ENCODE measurements at regions not wholly inside any gene's neighbourhood (a gene's known extent, or its start where the extent isn't known, plus 50 kb on each side); places are given as distances from the start of the nearest gene placed in this dataset.

DNA sequence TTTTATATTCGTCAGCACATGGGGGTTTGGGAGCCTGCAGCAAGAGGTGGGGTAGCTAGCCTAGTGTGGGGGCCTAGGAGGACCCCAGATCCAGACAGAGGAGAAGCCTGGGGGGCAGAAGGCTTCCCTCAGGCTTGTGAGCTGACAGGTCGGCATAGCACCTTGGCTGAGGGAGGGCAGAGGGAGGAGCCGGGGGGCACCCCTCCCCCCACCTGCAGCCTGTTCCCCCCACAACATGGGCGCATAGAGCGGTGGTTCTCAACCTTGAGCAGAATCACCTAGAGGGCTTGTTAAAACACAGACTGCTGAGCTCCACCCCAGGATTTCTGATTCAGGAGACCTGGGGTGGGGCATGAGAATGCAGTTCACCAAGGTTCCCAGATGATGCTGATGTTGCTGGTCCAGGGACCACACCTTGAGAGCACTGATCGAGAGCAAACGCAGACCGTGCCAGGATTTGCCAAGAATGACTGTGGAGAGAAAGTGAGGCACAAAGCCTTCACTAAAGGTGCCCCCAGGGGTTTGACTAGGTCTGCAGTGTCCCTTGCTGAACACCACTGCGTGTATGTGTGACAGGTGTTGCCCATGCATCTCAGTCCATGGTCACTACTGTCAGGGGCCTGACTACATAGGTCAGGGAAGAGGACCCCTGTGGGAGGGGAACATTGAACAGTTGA, 163.3 kb downstream of the MACROH2A1 start:
- DNase-seq (ENCODE audit: low spot score) = no peak

DNA sequence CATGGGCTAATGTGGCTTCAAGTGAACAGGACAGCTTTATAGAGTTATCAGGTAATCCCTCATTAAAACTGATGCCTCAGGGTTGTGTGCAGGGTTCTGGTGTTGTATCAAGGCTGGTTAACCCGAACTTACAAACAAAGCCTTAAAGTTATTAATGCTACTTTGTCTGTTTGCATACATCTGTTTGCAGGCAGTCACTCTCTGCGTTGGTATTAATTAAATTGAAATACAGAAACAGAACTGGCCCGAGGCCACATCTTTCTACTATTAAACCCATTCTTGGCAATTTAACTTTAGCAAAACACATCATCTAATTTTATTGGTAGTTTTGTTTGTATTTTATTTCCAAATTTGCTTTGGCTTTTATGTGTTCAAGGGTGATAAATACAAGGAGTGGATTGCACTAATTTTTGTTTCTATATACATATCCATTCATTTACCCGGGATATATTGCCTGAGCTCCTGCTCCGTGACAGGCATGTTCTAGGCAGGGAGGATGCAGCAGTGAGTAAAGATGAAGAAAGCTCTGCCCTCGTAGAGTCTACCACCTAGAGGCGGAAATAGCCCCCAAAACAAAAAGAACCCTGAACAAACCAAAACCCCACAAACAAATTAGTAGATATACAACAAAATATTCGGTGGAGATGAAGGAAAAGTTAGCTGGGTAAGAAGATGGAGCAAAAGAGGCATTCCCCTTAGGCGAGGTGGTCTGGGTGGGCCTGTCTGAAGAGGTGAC, 164.2 kb downstream of the MACROH2A1 start:
- no peak for DNase-seq (ENCODE audit: low spot score)

DNA sequence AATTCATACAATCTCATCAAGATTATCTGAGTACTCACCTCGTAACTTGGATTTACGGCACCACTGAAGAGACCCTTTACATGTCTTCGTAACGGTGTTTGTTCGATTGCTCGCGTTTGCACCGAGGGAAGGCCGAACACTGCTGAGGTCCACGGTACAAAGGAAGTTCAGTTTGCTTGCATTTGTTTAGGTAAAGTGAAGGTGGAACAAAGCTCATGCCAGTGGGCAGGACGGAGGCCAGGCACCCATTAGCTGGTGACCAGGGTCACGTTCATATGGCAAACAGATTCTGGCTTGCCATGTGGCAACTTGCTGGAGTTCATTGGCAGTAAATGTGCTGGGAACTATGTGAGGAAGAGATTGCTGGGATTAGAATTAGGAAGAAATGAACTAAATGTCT, 164.8 kb downstream of the MACROH2A1 start:
- no peak for DNase-seq (ENCODE audit: low spot score)

DNA sequence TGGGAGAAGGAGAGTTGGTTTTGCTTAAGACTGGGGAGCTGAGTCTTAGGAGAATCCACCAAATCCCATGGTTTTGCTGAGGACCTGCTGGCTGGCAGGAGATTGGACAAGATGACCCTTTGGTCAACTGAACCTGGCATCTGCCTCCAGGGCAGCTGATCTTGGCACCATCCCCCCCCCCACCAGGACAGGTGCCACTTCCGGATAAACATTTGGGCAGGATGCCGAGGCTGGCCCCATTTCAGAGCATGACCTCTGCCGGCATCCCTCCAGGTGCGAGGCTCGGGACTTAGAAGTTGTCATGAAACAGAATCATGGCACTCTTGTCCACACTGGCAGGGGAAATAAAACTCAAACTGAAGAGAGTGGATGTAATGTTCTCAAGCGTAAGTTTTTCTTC, 165.6 kb downstream of the MACROH2A1 start:
- no peak for DNase-seq (ENCODE audit: low spot score)

DNA sequence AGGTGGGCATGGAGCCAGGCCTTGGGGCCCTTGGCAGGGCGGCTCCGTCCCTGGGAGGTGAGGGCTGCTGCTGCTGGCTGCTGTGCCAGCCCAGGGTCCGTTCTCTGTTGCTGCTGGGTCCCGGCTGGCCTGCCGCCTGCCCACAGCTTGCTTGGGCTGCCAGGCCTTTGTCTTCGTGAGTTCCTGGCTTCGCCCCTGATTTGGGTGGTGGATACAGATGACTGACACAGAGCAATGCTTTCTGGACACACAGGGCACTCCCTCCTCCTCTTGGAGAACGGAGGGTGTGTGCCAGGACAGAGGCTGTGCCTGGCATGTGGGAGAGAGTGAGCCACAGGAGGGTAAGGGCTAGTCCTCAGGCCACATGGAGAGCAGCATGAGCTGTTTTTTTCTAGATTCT, 166.1 kb downstream of the MACROH2A1 start:
- no peak for DNase-seq (ENCODE audit: low spot score)

DNA sequence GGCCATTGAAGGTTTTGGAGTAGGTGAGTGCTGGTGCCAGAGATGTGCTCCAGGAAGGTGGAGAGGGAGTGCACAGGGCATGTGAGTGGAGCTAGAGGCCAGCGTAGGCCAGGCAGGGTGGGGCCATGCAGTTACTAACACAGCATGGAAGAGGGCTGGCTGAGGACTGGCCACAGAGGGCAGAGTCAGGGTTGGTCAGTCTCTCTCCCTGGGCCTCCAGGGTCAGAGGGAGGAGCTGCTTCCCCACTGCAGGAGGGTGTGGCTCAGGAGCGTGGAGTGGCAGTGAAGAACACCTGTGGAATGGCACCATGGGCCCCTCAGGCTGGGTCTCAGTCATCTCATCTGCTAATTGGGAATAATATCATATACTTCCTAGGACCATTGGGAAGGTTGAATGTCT, 167.7 kb downstream of the MACROH2A1 start:
- DNase-seq (ENCODE audit: low spot score) = no peak

DNA sequence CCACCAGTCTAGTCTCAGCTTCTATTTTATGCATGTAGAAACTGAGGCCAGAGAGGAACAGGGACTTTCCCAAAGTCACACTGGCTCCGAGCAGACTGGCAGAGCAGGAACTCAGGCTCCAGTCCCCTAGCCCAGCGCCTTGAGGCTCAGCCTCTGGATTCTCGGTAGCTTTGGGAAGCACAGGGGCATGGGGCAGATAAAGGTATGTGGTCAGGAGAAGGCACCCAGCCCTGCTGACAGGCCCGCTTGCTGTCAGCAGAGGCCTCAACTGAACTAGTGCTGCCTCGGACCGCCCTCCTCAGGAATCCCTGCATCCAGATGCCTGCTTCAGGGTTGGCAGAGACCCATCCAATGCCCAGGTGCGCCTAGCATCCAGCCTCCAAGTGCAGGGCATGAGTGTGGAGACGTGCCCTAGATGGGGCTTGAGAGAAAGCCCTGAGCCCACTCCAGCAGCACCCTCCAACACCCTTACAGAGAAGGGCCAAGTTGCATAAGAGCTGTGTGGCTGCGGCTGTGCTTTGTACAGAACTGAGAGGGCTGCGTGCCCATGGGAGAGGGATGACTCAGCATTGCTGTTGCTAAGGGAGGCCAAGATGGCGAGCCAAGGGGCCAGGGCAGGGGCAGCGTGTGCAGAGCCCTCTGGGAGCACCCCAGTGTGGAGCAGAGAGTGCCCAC, 168.6 kb downstream of the MACROH2A1 start:
- DNase-seq (ENCODE audit: low spot score) = no peak

DNA sequence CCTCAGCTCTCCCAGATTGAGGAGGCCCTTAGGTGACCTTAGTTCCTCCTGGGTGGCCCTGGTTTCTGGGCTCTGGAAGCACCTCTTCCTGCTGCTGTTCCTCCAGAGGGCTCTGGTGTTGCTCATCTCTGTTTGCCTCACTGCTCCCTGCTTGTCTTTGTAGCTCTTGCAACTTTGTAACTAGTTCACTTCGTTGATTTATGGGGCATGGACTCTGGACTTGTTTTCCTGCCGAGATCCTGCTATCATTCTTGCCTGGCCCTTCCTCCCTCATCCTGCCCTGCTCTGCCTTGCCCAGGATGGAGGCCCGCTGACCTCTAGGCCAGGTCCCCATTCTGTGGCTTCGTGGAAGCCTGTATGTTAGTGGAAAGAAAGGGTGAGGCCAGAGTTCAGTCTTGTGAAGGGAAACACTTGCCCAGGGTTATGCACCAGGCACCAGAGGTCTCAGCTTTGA, 169.3 kb downstream of the MACROH2A1 start:
- DNase-seq (ENCODE audit: low spot score) = no peak

DNA sequence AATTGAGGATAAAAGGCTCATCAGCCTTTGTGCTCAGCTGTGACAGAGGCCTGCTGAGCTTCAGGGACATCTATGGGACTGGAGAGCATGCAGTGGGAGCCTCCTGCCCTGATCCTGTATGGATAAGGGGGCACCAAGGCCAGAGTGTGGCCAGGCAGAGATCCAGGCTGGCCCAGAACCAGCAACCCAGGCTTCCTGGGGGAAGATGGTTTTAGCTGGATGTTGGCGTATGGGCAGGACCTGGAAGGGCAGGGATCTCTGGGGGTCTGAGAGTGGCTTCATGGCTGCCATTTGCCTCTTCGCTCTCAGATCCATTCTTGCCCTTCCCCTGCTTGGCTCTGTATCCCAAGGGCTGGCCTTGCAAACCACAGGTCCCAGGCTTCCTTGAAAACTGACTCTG, 169.9 kb downstream of the MACROH2A1 start:
- DNase-seq (ENCODE audit: low spot score) = no peak

DNA sequence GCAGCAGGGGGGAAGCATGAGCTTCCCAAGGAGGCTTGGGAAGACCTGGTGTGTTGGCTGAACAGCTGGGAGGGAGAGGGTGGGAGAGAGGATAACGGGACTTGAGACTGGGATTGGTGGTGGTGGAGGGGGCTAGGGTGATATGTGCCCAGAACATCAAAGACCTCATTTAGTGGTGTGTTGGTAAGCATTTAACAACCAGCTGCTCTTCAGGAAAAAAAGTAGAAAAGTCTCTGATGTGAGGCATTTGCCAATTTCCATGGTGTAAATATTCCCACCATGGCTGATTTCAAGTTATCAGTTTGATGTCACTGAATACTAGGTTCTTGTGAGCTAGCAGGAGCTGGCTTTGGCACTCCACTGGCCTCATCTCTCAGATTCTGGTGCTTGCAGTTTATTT, 170.8 kb downstream of the MACROH2A1 start:
- no peak for DNase-seq (ENCODE audit: low spot score)

DNA sequence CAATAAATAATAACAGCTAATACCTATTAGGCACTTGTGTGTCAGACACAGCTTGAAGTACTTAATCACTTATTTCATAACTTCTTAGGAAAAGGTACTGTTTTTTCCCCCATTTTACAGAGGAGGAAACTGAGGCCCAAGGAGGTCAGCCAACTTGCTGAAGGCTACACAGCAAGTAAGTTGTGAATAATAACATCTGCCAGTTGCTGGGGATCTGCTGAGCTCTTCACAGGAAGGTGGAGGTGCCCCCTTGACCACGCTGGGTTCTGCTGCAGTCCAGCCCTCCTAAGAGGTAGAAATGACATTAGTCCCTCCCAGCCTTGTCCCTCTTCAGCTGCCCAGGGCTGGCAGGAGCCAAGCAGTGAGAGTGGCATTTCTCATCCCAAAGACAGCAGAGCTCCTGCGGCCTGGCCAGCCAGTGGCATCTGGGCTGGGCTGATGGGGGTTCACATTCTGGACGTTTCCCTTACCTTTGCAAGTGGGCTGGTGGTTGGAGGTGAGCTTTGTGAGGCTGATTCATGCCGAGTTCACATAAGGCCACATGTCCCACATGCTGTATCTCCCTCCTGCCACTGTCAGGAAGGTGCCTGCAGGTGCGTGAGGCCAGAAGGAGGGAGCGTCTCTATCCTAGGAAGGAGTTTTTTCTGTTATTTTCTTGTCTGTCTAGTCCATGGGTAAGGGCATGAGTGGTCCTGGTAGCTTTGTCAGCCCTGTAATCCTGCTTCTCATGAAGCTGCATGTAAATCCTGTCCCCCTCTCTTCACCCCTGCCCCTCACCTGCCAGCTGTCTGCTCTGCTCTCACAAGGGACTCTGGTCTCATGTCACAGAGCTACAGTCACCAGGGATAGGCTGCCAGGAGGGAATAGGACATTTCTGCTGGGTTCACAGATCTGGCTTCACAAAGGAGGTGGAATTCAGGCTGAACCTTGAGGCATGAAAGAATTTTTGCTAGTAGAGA, 171.7 kb downstream of the MACROH2A1 start:
- no peak for DNase-seq (ENCODE audit: low spot score)

DNA sequence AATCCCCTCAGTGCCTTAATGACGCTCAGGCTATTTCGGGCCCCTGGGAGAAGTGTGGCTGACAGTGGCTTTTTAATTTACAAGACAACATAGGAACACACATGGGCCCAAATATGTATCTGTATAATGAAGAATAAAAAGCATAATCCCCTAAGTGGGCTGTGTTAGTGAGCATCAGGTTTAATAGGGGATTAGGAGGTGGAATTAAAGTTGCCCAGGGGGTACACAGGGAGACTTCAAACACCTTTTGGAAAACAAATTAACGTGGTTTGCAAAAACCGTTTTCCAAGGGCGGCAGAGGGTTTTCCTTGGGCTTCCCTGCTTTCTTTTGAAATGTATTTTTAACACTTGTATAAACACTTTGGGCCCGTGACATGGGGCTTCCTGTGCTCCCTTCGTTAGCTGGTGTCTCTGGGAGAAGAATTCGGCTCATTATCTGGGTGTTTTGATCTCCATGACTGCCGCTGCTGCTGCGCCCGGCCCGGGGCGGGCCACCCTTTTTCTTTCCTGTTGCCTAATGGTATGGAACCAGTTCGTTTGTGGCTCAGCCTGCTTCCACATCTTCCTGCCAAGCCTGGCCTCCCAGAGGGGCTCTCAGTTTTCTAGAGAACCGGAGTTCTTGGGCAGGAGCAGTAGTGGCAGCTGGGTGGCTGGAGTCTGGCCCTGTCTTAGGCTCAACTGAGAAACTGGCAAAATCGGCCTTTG, 173.0 kb downstream of the MACROH2A1 start:
- no peak for DNase-seq (ENCODE audit: low spot score)

DNA sequence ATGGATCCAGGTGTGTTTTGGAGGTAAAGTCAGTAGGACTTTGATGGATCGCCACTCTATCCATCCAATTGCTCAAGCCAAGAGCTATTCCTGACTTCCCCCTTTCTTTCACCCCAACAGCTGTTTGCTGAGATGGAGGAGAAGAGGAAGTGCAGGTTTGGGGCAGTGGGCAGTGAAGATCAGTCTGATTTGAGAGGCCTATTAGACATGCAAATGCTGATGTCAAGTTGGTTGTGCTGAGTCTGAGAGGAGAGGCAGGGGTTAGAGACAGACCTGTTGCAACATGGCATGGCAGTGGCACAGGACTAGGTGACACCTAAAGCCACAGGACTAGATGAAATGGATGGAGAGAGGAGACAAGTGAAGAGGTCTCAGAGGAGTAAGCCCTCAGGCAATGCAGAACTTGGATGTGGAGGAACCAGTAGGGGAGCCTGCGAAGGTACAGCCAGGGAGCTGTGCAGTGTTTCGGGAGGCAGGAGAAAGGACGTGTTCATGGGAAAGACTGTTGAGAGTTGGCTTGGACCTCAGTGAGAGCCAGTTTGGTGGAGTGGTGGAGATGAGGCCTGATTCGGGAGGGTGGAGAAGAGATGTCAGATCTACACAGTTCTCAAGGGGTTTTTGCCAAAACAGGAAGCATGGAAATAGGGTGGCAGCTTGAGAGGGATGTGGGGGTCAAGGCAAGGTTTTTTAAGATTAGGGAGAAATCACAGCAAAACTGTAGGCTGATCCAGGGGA, 175.0 kb downstream of the MACROH2A1 start:
- DNase-seq (ENCODE audit: low spot score) = no peak

DNA sequence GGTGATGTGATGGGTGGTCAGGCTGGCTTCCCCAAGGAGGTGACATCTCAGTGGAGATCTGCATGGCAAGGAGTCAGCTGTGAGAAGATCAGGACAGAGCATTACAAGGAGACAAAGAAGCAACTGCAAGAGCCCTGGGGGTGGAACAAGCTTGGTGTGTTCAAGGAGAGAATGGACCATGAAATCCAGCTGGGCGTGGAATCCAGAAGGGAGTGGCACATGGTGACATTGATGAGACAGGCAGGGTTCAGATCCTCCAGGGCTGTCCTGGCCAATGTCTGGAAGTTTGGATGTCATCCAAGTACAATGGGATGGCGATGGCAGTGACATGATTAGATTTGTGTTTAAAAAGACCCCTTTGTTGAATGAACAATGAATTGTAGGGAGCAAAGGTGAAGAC, 175.6 kb downstream of the MACROH2A1 start:
- DNase-seq (ENCODE audit: low spot score) = no peak

DNA sequence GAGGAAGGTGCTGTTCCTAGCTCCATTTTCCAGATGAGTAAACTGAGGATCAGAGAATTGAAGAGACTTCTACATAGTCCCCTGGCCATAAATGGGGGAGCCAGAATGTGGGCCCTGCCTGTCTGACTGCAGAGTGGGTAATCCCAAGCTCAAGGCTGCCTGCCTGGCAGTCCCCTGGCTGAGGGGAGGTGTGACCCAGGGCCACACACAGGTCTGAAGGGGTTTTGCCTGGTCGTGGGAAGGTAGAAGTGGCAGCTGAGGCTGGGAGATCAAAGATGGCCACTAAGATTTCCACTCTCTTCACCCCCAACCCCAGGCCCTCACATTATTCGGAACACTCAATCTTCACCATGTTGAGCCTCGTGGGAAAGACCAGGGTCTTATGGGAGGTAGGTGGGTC, 176.3 kb downstream of the MACROH2A1 start:
- no peak for DNase-seq (ENCODE audit: low spot score)

DNA sequence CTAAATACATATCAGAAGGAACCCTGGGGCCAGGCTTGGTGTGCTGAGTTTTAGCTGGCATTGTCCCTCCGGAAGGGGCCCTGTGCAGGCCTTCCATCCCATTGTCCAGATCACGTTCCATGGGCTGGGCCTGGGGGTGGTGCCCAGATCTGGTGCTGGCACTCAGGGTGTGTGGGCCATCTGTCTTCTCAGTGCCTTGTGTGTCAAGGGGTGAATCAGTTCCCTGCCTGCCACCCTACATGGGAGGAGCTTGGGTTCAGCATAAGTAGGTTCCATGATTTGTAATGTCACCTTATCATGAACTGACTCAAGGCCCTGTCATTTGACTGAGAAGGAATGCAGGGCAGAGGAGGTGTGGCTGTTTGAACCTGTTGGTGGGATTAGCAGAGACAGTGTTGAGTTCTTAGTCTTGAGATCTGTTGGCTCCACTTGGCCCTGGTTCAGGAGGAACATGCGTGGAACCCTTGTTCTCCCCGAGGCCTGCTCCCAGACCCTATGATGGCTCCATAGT, 176.8 kb downstream of the MACROH2A1 start:
- no peak for DNase-seq (ENCODE audit: low spot score)

DNA sequence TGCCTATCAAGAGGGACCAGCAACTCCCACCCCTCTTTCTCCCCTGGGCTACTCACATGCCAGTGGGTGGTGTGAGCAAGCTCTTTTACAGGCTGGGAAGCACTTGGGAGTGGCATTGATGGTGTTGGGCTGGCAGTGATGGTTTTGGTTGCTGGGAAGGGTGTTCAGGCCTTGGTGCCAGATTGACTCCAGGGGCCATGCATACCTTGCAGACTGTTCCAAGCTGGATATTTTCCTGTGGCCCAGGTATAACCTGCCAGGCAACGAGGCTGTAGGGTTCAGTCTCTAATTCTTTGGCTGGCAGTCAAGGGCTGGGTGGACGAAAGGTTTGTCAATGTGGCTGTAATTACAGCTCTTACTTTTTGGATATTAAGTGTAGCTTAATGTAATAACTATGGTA, 177.3 kb downstream of the MACROH2A1 start:
- DNase-seq (ENCODE audit: low spot score) = no peak

DNA sequence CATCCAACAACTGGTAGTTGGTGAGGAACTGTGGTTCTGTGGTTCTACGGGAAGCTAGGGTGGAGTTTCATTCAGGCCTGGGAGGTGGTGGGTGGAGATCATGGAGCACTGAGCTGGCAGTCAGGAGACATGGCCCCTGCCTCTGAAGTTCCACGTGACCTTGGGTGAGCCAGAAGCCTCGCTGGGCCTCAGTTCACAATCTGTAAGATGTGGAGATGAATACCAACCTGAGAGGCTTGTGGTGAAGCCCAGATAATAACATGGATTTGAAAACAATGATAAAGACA, 177.9 kb downstream of the MACROH2A1 start:
- no peak for DNase-seq (ENCODE audit: low spot score)

DNA sequence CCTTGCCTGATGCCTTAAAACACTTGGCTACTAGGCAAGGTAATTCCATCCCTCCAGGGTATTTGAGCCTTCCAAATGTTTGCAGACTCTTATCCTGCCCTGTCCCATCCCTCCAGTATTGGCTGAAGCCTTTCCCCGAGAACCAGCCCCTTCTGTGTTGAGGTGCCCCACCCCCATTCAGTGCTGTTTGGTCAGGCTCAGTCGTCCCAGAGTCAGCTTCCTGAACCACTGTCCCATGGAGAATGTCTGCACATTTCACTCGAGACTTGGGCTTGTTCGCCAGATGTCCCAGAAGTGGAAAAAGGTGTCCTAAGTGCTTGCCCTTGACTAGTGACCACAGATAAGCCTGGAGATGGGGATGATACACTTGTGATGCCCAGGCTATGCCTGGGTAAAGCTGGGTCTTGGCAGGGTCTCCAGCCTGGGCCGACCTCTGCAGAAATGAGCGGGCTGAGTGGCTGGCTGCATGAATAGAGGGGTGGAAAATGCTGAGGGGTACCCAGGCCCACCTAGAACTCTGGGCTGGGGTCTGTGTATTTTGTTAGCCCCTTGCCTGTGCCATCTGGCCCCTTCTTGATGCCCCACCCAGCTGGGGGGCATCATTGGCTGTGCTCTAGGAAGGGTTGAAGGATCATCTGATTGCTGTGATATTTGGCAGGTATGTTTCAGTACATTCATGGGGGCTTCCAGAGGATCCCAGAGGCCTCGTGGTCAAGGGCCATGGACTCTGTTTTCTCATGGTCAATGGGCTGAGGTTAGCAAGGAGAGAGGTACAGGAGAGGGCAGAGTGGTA, 178.4 kb downstream of the MACROH2A1 start:
- no peak for DNase-seq (ENCODE audit: low spot score)

DNA sequence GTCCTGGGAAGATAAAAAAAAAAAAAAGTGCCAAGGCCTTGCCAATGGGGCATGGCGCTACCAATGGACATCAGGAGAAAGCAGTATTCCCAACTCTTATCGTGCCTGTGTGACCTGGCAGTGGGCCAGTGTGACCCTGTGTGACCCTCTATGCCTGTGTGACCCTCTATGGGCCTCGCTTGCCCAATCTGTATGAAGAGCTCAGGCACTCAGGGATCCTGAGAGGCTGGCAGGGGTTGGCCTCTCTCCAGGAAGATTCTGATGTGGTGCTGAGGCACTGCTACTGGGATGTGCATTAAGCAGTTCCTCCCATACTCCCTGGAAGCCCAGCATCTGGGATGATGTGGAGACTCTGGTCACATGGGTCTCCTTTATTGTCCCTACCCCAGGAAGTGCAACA, 179.2 kb downstream of the MACROH2A1 start:
- DNase-seq (ENCODE audit: low spot score) = no peak

Measured in SK-N-DZ (cell line).